NCI-H187 treated with DMSO at 0.1 percent for 48 hours (cell line): ENCODE measurements at regions not wholly inside any gene's neighbourhood (a gene's known extent, or its start where the extent isn't known, plus 50 kb on each side); places are given as distances from the start of the nearest gene placed in this dataset.

Source experiments
- DNase-seq: peaks from one replicate; lab custom pipeline; 2025; lab: John Stamatoyannopoulos, UW

DNA sequence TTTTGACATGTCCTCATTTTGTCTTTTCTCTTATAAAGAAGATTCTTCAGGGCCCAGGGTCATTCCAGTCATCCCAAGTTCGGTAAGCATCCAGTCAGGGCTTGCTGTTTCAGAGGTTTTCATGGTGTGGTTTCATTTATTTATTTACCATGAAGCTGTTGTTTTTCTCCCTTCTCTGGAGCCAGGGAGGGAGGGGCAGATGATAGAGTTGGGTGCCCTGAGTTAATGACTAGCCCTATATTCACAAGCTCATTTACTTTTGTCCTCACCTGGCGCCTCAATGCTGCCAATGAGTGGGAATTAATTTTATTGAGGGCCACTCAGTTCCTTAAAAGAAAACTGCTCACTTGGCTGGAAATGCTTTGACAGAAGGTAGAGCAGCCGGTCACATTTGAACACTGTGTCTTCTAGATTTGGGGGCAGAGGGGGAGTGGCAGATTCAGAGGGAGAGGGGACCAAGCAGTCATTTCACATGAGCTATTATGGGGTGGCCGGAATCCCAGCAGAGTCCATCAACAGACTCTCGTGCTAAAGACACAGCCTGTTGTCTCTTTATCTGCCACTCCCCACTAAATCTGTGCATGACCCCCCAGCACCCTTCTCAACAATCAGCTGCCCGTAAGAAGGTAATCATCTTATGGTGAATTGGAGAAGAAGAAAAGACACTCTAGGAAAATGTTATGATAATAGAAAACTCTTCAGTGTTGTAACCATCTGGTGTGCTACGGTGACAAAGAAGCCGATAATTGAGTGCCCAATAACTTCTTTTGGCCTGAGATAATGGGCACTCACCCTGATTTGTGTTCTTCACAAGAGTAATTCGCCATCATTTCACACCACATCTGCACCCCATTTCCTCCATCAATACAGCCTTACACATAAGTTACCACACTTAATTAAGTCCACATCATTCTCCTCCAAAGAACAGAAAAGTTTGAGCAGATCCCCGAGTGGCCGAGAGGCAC lies 573.5 kb upstream of the JAG1 start:
- no peak for DNase-seq

DNA sequence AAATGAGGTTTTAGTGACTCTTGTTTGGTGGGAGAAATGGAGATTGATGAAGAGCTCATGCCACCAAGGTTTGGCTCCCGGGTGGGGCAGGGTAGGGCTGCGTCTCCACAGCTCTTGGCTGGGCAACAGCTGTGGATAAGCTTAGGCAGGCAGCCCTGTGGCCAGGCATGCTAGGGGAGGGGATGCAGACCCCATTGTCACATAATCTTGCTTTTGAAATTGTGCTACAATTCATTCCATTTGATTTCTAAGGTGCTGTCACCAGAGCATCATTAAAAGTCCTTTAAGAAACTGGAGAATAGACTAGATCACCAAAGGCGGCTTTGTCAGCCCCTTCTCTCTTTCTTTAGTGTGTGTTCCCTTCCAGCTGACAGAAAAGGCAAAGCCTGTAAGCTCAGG lies 574.2 kb upstream of the JAG1 start:
- no peak for DNase-seq

GRCh38 chr20:11248687-11249638 lies 575.2 kb upstream of the JAG1 start:
- DNase-seq = no peak

DNA sequence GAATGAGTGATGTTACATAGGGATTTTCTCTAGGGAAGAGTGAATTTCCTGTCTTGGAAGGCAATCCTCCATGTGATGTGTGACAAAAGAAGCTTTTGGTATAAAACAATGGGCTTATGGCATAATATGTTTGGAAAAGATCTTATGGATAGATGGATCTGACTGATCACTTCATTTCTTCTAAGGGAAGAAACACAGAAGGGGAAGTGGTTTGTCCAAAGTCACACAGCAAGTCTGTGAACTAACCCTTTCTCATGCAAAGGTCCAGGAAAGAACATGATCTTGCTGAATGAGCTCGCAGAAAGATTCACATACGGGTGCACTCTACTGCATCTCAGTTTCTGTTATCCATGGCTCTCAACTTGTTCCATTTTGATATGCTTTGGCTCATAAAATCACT lies 575.9 kb upstream of the JAG1 start:
- DNase-seq = no peak

DNA sequence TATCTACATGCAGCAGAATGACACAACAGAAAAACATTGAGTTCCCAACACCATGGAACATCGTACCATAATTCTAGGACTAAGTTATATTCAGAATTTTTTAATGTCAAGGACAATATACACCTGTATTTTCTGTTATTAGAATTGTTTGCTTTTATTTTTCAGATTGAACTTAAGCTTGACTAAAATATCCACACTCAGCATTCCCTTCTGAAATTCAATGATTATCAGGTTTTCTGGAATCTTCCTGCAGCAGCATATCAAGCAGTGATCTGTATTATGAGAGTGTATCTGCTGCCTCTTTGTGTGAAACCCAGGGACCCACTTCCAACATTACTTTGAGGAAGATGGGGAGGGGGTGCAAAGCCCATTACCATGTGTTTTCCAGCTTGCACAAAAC lies 578.6 kb upstream of the JAG1 start:
- no peak for DNase-seq

- DNase-seq = no peak
Observed at GRCh38 chr20:11255455-11255854, 581.7 kb upstream of the JAG1 start.

DNA sequence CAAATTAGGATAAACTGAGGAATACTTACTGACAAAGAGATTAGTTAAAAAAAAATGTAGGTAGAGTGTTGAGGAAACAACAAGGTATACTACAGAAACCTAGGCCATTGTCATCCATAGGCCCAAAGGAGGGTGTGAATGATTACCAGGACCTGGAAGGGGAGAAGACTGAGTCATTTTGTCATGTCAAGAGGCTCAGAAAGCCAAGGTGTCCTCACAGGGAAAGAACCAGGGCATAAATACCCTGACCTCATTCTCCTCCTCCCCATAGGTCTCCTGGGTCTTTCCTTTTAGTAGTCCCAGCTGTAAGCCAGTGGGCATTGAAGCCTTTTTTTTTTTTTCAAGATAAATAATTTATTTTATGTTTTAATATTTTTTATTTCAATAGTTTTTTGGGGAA lies 582.1 kb upstream of the JAG1 start:
- no peak for DNase-seq

DNA sequence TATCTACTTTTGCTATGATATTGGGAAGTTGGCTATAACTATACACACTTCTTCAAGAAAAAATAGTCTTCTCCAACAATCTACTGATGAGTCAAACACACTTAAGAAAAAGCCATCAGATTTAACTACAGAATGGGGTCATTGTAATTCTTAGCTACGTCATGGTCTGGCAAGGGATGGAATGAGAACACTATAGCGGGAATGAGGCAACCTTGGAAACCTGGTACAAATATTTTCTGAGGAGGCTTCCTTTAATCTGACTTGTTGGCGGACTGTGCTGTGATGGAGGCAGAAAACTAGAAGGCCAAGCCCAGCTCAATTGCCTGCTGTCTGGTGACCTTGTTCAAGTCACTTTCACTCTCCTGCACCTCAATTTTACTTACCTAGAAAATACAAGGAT lies 586.8 kb upstream of the JAG1 start:
- DNase-seq = no peak

GRCh38 chr20:11261533-11262000 lies 587.8 kb upstream of the JAG1 start:
- no peak for DNase-seq

DNA sequence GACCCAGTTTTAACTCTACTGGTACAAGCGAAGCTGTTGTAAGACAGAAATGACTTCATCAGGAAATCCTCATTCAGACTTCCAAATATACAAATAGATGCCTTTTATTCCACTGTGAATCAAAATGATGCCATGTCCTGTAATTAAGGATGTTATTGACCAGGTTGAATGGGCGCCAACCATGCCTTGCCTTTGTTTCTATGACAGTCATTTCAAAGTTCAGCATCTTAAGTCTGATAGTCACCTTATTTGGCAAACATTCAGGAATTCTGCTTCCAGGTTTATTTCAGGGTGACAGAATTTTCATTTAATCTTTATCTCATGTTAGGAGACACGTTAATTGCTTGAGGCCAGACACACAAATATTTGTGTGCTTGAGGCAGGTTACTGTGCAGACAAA lies 592.8 kb upstream of the JAG1 start:
- DNase-seq = no peak

DNA sequence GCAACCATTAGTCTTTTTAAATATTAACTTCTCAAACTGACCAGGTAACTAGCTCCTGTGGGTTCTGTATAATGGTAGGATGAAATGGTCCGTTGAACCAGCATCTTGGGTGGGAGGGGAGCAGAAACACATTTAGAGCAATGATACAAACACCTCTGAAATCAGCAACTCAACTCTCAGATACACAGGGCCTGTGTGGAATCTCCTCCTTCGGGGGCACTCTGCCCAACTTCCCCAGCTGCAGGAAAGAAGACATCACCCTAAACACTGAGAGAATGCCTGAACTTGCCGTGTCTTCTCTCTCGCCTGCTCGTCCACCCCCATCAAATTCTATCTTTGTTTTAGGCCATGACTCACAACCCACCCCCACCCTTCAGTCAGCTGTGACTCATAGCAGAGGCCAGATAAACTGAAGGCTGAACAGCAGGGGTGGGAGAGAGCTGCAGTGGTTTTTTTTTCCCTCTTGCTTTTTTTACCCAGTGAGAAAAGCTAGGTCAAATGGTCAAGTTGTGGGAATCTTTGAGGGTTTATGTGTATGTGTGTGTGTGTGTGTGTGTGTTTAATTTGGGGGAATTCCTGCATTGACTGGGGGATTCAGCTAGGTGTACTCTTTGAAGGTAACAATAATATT lies 593.4 kb upstream of the JAG1 start:
- no peak for DNase-seq

- DNase-seq = no peak
Observed at GRCh38 chr20:11267762-11268335, 594.0 kb upstream of the JAG1 start.

DNA sequence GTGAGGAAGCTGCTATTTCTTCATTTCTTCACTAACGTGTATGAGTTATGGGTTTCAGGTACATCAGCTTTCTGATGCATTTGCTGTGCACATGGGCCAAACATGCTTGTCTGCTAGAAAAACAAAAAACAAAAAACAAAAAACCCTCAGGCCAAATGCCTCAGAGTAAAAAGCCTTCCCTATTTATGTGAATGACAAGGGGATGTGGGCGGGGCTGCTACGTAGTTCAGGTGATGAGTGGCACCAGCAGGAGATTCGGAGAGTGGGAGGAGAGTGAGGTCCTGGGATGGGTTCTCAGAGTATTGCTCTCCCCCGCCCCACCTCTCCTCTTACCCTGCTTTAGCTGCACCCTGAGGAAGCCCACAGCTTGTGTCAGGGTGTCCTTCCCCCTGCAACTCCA lies 596.8 kb upstream of the JAG1 start:
- DNase-seq = no peak

DNA sequence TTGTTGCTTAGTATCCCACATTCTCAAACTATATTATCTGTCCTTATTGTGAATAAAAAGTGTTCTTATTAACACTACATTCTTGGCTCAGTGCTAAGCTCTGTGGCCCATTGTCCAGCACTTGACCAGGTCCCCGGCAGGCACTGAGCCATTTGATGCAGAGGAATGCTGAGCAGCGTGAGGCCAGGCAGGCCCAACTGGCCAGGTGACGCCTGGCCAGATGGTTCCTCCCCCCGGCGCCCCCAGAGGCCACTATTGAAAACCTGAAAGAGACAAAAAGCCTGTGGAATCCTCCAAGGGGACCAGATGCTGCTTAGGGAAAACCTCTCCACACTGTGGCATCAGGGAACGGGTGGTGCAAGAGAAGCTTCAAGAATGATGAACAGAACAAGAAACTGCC lies 597.5 kb upstream of the JAG1 start:
- no peak for DNase-seq

DNA sequence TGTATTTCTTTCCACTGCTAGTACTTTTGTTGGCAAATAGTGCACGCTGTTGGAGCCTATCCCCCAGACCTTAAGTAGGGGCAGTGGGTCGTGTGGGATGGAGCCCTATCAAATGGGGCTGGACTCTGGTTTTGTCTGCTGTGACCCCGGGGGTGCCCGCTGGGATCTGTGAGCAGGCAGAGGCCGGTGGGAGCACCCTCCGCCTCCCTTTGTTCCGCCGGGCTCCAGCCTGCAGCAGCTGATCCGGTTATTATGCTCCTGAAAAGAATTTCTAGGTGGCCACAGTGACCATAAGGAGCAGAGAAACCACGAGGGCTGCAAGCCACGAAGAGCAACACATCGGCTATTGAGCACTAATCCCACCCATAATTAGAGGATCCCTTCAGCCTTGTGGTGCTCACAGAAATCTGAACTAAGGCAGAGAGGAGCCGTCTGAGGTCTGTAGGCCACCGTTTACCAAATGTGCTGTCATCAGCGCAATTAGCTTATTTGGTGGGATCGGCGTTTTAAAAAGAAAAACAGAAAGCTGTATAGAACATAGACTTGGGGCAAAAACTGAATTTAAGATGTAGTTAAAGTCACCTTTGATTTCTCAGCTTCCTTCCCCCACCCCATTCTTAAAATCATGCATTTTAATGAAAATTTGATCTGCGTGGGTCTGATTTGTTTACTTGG lies 598.3 kb upstream of the JAG1 start:
- no peak for DNase-seq

DNA sequence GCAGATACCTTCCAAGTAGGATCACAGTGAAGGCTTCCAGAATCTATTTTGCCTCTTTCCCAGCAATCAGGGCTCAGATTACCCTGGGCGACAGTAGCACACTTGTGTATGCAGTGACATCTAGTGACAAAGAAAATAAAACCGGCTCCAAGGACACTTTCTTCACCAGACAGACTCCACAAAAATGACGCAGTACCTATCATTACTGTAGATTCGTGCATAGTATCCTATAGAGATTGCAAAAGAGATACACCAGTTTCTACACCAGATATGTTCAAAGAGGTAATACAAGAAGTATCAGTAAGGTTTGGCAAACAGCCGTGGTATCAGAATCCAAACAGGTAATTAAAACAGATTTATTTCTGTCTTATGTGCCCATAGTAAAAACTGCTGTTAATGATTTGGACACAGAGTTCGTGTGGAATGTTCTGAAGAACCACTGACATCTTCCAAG lies 600.4 kb upstream of the JAG1 start:
- DNase-seq = peak; percentile 63

DNA sequence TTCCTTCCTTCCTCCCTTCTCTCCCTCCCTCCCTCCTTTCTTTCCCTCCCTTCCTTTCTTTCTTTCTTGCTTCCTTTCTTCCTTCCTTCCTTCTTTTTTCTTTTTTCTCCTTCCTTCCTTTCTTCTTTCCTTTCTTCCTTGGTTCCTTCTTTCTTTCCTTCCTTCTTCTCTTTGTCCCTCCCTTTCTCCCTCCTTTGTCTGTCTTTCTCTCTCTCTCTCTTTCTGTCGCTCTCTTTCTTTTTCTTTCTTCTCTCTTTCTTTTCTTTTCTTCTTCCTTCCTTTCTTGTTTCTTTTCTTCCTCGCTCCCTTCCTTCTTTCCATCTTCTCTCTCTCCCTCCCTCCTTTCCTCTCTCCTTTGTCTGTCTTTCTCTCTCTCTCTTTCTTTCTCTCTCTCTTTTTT lies 601.9 kb upstream of the JAG1 start:
- DNase-seq = no peak

DNA sequence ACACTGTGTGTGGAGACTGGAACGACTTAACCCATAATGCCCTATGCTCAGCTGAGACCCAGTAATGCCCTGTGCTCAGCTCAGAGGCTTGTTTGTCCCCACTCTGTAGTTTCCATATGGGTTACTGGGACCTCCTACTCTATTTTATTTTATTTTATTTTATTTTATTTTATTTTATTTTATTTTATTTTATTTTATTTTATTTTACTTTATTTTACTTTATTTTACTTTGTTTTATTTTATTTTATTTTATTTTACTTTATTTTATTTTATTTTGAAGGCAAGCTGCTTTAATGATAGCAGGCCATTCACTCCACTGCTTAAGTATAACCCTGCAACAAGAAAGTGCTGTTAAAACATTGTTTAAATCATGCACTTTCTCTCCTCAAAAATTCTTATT lies 603.4 kb upstream of the JAG1 start:
- no peak for DNase-seq

DNA sequence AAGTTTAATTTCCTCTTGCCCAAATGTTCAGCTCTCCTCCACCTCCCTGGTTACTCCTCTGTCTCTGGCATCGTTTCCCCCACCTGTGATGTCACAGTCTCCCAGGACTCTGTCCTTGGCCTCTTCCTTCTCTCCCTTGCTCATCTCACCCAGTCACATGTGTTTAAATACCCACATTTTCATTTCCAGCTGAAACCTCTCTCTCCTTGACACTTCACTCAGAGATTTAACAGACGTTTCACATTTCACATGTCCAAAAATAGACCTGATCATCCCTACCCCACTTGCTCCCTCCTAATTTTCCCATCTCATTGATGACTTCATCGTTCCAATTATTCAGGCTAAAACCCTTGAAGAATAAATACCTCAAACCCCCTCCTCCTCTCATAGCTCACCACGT lies 604.1 kb upstream of the JAG1 start:
- no peak for DNase-seq

GRCh38 chr20:11278461-11278860 lies 604.7 kb upstream of the JAG1 start:
- no peak for DNase-seq

DNA sequence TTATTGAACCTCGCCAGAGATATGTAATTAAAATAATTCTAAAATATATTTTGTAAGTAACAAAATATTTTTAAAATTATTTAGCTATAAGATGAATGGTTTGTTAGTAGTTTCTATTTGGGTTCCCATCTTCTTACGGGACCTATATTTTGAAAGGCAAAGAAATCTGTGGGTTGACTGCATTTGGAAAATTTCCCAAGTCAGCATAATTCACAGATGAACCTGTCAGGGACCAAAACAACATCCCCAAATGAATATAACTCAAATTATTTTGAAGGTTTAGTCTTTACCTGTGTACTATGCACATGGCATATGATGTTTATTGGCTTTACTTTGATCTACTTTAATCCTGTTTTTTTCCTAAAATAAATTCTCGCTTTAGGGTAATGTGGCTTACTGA lies 607.4 kb upstream of the JAG1 start:
- no peak for DNase-seq
